HG02852 (cell line): ENCODE measurements at regions not wholly inside any gene's neighbourhood (a gene's known extent, or its start where the extent isn't known, plus 50 kb on each side); places are given as distances from the start of the nearest gene placed in this dataset.

ENCODE experiments used
- ATAC-seq: cut with Tn5 transposase; IDR thresholded peaks from one replicate; pipeline ENCODE4 v1.9.1; 2021; ENCODE audit warnings: mild to moderate bottlenecking, moderate library complexity; ENCODE audit not compliant: unreplicated experiment

DNA sequence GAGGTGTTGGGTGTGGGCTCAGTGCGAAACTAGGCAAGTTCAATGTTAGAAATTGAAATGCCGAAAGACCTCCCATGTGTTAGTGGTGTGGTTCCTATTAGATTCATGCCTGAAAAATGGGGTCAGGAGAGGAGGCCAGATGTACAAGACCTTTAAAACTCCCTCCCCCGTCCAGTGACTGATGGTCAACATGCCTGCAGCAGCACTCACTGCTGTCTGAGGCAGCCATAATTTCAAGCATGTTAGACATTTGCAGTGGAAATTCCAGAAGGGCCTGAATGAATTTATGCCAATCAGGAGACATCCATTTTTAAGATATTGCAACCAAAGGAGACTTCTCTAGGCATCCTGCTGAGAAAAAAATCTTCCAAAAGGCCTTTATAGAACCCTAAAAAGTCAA is 426.9 kb upstream of the NBEA start:
- ATAC-seq, result no peak

DNA sequence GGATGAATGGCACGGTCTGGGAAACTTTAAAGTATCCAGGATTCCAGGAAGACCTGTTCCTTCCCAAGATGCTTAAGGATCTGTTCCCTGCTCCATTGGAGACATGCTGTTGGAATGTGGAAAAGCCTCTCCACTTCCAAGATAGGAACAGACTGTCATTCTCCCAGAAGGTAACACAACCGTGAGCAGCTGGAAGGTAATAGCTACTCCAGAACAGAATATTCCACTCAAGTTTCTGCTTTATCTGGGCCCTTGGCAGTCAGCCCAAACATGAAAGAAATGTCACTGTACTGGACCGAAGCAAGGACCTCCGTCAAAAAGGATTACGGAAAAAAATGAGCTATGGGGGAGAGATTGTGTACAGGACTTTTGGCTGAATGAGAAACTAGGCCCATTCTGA is 420.9 kb upstream of the NBEA start:
- ATAC-seq, result no peak

DNA sequence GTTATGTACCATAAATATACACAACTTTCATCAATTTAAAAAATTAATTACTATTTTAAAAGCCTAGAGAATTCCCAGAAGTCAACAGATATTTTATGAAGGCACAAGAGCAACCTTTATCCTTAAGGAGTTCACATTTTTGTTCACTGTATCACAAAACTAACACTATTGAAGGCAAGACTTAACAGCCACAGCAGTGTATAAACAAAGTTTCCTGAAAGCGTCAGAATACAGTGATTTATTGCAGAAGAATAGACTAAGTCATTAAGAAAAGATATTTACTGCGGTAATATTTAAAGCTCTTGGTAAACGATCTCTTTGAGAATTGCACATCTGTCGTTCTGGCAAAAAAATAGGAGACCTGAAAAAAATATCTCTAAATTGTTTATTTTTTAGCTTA is 419.3 kb upstream of the NBEA start:
- ATAC-seq, result no peak

DNA sequence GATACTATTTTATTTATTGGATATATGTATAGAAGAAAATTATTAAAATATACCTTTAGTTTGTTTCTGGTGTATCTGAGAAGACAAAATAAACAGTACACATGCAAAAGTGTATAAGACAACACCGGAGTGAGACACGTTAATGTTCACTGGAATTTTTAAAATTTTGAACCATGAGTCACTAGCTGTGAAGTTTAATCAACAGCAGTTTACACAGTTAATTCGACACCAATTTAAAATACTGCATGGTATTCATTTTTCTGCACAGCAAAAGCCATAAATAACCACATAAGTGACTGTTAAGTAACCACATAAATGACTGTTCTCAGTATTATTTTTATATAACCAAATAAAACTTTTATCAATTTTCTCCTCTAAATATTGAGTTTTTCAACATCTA is 418.7 kb upstream of the NBEA start:
- no peak for ATAC-seq

DNA sequence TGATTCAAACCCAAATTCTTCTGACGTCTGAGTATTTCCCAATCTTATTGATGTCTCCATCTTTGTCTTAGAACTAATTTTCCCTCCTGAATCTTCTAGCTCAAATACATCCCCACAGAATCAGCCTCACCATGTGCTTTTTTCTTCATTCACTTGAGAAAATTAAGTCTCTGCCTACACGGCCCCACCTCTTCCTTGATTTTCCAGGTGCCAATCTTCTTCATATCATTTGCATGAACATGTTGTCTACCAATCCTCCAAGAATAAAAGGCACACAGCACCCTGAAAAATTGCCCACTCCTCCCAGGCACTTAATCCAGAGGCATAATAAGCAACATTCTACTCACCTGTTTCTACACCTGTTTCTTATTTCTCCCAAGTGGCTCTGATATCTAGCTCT is 408.1 kb upstream of the NBEA start:
- ATAC-seq, result no peak

DNA sequence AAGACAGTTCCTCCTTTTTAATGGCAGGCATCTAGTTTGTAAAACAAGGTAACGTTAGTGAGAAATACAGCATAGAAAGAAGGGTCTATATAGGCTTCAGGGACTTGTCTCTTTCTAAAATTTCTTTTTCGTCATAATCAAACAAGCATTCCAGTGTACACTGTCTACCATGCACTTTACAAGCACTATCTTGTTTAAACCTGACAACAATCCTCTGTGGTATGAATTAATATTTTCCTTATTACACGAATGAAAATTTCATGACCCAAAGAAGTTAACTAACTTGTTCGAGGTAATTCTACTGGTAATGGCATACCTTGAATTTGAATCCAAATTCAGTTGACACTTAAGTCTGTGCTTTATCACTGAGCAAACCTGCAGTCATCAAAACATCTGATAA is 399.7 kb upstream of the NBEA start:
- ATAC-seq, result no peak

DNA sequence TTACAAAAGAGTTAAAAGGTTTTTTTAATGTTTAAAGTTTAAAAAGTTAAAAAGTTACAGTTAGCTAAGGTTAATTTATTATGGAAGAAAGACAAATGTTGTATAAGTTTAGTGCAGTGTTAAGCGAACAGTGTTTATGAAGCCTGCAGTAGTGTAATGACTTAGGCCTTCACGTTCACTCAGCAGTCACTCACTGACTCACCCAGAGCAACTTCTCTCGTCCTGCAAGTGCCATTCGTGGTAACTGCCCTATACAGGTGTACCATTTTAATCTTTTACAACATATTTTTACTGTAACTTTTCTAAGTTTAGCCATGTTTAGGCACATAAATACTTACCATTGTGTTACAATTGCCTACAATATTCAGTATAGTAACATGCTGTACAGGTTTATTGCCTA is 398.2 kb upstream of the NBEA start:
- no peak for ATAC-seq

DNA sequence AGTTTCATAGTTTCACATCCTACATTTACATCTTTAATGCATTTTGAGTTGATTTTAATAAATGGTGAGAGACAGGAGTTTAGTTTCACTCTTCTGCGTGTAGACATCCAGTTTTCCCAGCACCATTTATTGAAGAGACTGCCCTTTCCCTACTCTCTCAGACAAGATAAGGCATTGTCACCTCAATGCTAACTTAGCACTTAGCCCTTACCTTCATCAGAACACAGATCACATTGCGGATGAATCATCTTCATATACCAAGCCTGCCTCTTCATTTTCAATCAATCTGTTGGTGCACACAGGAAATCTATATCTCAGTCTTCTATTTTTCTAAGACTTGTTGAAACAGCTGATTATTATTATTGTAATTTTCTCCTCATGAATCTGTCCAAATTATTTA is 396.6 kb upstream of the NBEA start:
- no peak for ATAC-seq

DNA sequence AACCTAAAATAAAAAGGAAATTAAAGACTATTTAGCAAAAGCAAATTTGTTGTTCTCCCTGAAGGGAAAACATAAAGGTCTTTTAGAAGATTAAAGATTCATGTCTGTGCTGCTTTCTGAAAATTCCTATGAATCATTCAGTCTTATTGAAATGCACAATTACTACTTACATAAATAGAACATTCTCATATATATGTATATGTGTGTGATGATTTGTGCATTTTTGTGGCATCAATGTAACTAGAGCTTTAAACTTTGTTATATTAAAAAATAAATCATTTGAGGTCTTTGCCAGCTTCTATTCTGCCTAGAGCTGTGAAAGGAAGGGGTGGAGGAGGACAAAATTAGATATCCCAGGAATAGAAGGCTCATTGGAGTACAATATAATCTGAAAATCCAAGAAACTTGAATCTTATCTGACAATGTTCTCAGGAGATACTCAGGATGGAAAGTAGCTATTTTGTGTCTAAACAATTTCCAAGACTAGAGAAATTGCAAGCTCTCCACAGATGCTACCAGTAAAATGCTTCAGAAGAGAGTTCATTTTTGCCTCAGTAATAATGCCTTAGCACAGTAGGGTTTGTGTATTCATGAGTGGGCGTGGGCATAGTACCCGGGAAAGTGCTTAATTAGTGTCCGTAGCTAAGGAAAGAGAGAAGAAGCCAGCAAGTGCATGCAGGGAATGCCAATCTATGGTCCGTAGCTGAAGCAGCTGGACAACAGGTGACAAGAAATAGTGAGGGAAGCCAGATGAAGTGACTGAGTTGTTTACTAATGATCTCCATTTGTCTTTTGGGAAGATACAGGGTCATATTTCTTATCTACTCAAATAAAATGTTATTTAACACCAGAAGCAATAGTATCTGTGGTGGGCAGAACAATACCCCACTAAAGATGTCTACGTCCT is 395.5 kb upstream of the NBEA start:
- ATAC-seq, result no peak

DNA sequence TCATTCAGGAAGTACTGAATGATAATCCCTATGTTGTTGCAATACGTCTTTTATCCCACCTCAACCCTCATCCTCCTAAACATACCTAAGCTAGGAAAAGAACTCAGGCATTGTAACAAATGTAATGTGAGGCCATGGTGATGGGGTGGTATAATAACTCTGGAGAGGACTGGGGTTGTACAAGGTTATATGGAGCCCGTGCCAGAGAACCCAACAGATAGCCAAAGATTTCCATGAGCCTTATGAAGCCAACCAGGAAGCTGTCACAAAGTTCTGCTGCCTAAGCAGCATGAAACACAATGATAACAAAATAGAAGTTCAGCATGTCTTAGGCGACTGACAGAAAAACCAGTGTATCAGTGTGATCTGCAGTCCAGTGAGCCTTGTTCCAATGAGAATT is 394.1 kb upstream of the NBEA start:
- ATAC-seq, result no peak

DNA sequence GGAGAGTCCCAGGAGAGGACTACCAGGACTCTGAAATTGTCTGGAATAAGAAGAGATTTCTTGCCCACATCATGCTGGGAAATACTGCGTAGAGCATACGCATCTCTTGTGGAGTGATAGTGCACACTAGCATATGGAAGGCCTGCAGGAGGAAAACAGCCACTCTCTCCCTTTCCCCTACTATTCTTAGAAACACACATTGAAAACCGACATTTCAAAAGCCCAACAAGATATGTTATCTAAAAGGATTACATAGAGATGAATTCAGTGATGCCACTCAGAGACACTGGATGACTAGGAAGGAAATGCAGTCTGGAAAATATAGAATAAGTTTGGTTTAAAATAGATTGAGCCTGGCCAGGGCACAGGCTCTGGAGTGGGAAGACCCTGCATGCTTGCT is 388.7 kb upstream of the NBEA start:
- ATAC-seq, result no peak

DNA sequence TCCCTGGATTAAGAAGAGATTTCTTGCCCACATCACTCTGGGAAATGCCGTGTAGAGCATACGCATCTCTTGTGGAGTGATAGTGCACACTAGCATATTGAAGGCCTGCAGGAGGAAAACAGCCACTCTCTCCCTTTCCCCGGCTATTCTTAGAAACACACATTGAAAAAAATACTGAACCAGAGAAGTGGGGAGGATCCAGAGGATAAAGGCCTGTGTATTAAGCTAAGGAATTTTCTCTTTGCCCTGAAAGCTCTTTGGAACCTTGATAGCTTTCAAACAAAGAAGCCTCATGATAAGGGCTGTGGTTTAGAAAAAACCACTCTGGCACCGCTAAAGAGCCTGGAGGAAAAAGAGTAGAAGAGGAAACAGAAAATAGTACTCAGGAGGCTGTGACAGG is 386.1 kb upstream of the NBEA start:
- ATAC-seq, result no peak

DNA sequence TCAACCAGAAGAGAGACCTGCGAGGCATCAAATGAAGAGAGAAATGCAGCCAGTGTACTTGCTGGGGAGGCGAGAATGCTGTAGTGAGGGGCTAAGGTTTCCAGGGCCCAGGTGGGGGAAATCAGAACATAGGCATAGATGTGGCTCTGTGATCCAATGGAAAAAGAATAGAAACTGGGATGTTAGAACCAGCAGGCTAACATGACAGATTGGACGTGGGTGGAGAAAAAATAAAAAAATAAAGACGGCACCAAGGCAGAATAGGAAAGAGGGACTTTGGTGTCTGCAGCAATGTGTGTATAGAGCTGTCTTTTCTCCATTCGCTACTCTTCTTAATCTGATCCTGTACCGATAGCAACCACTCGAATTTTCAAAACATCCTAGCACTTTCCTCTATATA is 381.0 kb upstream of the NBEA start:
- ATAC-seq, result no peak

DNA sequence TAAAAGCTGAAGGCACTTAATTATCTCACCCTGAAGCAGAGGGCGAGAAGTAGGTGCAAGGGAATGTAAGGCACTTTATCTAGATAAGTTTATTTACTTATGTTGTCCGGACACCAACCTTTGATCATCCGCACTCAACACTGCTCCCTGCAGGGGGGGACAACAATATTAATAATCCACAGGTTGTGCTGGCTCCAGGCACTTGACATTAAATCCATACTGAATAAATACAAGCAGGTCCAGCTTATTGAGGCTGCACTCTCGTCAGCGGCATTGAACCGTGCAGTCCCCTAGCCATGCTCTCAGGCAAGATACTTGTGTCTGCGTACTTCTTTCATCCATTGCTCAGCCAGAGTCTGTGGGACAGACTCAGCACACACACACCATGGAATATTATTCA is 374.5 kb upstream of the NBEA start:
- no peak for ATAC-seq

DNA sequence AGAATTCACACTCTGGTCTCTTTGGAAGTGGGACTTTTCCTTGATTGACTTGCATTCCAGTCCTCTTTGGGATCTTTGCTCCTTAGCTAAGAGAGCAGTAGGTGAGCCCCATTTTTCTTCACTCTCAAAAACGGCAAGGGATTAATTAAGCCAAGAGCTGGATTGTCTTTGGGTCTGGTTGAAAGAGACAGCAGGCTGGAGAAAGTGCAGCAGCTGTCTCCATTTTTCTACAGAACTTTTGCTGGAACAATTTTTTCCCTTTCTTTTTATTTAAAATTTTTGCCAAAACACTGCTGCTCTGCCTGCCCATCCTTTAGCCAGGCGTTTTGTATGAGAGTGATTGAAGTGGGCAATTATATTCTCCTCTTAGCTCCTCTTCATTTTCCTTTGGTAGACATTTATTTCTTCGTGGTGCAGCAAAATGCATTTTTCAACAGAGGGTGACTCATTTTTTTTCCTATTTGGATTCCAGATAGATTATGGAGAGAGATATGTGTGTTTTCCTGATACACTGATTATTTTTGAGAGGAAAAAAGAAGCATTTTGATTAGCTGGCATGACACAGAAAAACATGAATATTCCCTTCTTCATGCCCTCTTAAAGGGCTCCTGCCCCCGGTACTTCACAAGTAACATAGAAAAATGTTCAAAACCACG is 371.2 kb upstream of the NBEA start:
- no peak for ATAC-seq

DNA sequence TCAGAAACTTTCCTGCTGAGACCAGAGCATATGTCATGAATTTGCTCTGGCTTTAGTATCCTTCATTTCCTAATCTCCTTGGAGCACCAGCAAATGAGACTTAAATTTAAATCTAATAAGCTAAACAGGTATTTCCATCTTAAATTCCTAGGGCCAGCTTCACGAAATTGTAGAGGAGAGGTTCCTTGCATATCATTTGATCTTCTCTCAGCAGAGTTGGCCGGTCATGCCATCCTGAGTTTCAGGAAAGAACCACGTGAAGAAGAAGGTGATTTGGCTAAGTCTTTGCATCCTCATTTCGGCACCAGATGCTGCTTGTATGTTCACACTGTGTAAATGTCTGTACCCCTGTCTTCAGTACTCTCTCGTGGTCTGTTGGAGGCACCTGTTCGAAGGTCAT is 370.4 kb upstream of the NBEA start:
- ATAC-seq, result no peak

DNA sequence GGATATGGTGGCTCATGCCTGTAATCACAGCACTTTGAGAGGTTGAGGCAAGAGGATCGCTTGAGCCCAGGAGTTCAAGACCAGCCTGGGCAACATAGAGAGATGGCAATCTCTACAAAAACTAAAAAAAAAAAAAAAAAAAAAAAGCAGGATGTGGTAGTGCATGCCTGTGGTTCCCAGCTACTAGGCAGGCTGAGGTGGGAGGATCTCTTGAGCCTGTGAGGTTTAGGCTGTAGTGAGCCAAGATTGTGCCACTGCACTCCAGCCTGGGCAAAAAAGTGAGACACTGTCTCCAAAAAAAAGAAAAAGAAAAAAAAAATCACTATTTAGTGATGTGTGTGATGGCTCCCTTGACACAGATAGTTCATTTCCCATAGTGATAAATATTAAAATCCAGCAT is 365.0 kb upstream of the NBEA start:
- no peak for ATAC-seq

DNA sequence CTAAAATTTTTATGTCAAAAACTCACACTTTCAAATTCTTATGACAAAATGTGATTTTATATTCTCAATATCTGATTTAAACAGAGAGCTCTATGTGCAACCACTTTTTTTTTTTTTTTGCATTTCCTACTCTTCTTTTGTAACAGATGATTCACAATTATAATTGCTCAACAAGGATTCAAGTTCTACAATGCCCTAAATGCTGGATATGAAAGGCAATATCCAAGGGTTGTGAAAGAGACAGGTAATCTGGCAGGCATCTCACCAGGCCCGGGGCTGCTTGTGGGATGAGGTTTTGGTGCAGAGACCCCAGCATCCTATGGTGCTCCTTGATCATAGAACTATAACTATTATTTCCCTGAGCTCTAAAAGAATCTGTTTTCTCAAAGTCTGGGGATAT is 363.6 kb upstream of the NBEA start:
- ATAC-seq, result no peak

DNA sequence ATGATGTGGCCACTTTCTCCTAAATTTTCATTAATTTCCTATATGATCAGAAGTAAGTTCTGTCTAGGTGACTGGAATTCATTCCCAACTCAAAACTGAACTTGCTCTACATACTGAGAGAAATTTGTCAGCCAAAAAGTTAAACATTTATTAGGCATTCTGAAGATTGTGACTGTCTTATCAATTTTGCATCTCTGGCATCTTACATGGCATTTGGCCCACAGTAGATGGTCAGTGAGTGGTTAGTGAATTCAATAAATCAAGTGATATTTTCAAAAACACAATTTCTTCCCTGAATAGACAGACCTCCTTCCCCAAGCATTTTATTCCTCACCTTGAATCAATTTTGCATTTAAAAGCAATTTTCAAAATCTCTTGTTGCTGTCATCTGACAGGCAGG is 363.2 kb upstream of the NBEA start:
- ATAC-seq, result no peak

DNA sequence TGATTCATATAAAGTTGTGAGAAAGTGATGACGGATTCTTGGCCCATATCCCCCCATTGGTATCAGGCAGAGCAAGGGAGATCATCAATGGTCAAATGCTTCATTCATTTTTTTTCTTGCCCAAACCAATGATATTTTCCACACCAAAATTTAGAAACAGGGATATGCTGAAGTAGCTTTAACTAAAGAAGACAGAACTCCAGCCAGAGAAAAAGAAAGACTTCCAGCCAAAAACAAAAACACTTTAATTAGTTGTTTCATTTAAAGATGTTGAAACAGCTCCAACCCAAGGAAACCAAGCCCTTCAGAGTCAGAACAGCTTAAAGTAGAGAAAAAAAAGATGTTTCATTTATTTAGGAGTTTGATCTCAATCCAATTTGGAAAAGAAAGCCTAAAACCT is 358.9 kb upstream of the NBEA start:
- ATAC-seq, result no peak

DNA sequence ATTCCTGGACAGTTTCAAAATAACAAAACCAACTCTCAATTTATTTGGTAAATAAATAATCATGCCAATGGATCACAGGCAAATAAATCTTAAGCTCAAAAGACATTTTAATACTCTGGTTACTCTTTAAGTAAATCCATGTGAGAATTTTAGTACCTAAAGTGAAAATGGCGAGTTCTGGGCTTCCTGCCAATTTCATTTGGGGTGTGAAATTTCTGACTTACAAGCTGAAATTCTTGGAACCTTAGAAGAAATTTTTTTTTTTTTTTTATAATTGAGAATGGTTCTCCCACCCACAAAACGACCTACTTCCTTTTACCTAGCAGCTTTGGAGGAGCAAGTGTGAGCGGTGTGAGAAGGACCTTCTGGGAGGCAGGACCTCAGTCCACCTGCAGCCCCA is 354.5 kb upstream of the NBEA start:
- no peak for ATAC-seq

DNA sequence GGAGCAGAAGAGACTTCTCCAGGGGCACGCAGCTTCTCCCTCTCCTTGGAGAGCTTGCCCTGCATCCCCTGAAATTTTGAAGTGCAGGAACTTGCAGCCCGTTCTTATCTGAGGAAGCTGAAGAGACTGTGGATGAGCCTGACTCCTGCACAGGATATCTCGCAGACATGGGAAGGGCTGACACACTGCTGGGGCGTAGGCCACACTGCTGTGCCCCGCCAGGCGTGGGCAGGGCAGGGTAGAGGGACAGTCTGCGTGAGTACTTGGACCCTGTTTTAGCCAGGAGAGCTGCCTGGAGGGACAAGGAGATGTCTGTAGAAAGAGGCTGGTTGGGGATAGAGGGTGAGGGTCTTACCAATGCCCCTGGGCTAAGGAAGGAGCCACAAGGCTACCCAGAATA is 353.7 kb upstream of the NBEA start:
- no peak for ATAC-seq

DNA sequence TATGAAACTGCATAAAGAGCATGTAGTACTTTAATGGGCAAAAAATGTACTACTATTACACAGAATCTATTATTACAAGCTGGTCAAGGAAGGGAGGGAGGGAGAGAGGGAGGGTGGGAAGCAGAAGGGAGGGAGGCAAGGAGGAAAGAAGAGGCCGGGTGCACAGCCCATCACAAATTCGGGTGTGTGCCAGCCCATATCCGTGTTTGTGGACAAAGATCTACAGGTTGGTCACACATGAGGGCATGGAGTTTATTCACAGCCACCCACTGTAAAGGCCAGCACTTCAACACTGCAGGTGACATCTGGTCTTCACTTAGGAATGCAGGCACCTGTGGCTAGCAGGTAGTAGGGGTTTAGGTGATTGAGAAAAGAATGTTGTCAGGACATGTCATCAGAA is 352.5 kb upstream of the NBEA start:
- ATAC-seq, result no peak
